HCT116 (cell line): ENCODE measurements at regions not wholly inside any gene's neighbourhood (a gene's known extent, or its start where the extent isn't known, plus 50 kb on each side); places are given as distances from the start of the nearest gene placed in this dataset.

ENCODE experiments used
- ATAC-seq: fragments of 200-7000 bp; cut with Tn5 transposase; 2 replicates; pipeline ENCODE4 v1.9.1; 2020; ENCODE audit warnings: mild to moderate bottlenecking, moderate library complexity
- BruUV-seq: library from RNA; stranded (reverse); fragments of 400-500 nt; replicated peaks from 2 replicates; lab custom pipeline; 2021; lab: Mats Ljungman, UMichigan
- CTCF ChIA-PET: fragments of 300-600 bp; sonication (Branson Sonifier 250); formaldehyde crosslinking; loops from one replicate; lab custom pipeline; 2021; ENCODE audit warnings: antibody characterized with exemption; lab: Charles Lee
- POLR2A ChIA-PET: fragments of 300-600, 350-600 bp; sonication (Branson Sonifier 250); formaldehyde crosslinking; loops from one replicate; lab custom pipeline; 2021; ENCODE audit warnings: antibody characterized with exemption; lab: Charles Lee
- RAD21 ChIA-PET, 2 experiments: fragments of 300-600 bp; sonication (Branson Sonifier 250); formaldehyde crosslinking; loops; one replicate each; lab custom pipeline; 2023; ENCODE audit warnings: low total read pairs in 2 of 2; ENCODE audit not compliant: uncharacterized antibody in 2 of 2, unreplicated experiment in 2 of 2, low non-redundant PET in 1 of 2; lab: Charles Lee
- DNase-seq: peaks from one replicate; pipeline ENCODE4 v3.0.0-alpha.2; 2010; ENCODE audit warnings: low read depth, low spot score
- H2AFZ ChIP-seq: fragments of 200-600 bp; shearing (Covaris generic), sonication (generic); 2 replicates; pipeline ENCODE4 v1.6.1; 2017; ENCODE audit warnings: low read depth, mixed run types, mixed read lengths, antibody characterized with exemption, low read length; ENCODE audit not compliant: poor library complexity, severe bottlenecking
- H3K27ac ChIP-seq: 2 replicates; pipeline ENCODE4 v1.5.1; 2012; ENCODE audit warnings: low read depth, low read length
- H3K27me3 ChIP-seq: fragments of 200-600 bp; sonication (generic); 2 replicates; pipeline ENCODE4 v1.6.1; 2016; ENCODE audit warnings: mixed run types, low read length, mixed read lengths; ENCODE audit not compliant: insufficient read depth
- H3K36me3 ChIP-seq, 2 experiments: fragments of 200-500 bp in 1 of 2; fragments of 200-600 bp in 1 of 2; sonication (Bioruptor generic) in 1 of 2; sonication (generic) in 1 of 2; 2 replicates each; pipeline versions ENCODE4 v1.5.1 to v1.6.1; 2014 to 2016; ENCODE audit warnings: low read length in 2 of 2, inconsistent platforms in 1 of 2, mixed read lengths in 1 of 2, mixed run types in 1 of 2; ENCODE audit not compliant: insufficient read depth in 2 of 2, control insufficient read depth in 1 of 2
- H3K4me1 ChIP-seq, 2 experiments: fragments of 200-600 bp in 1 of 2; sonication (generic) in 1 of 2; 2 replicates each; pipeline versions ENCODE4 v1.5.1 to v1.6.1; 2012 to 2017; ENCODE audit warnings: low read length in 2 of 2, inconsistent platforms in 1 of 2, mild to moderate bottlenecking in 1 of 2, mixed read lengths in 1 of 2, mixed run types in 1 of 2, moderate library complexity in 1 of 2; ENCODE audit not compliant: insufficient read depth in 2 of 2, control insufficient read depth in 1 of 2
- H3K4me2 ChIP-seq: fragments of 200-600 bp; sonication (generic); 2 replicates; pipeline ENCODE4 v1.6.1; 2017; ENCODE audit warnings: mixed run types, low read length, mixed read lengths
- H3K4me3 ChIP-seq, 2 experiments: fragments of 200-600 bp in 1 of 2; sonication (generic) in 1 of 2; replicated peaks in 1 of 2; 2 replicates each; pipeline ENCODE4 v1.5.1; 2011 to 2016; ENCODE audit warnings: low read length in 2 of 2, control low read depth in 1 of 2, low read depth in 1 of 2, mild to moderate bottlenecking in 1 of 2, mixed read lengths in 1 of 2, mixed run types in 1 of 2
- H3K79me2 ChIP-seq: fragments of 200-600 bp; sonication (generic); 2 replicates; pipeline ENCODE4 v1.6.1; 2017; ENCODE audit warnings: mild to moderate bottlenecking, mixed run types, low read length, moderate library complexity, mixed read lengths; ENCODE audit not compliant: insufficient read depth
- H3K9ac ChIP-seq: fragments of 200-600 bp; sonication (generic); 2 replicates; pipeline ENCODE4 v1.6.1; 2016; ENCODE audit warnings: low read length, mixed read lengths
- H3K9me2 ChIP-seq: fragments of 200-600 bp; sonication (generic), shearing (Covaris generic); 2 replicates; pipeline ENCODE4 v1.6.1; 2017; ENCODE audit warnings: mixed run types, mild to moderate bottlenecking, moderate library complexity; ENCODE audit not compliant: insufficient read depth
- H3K9me3 ChIP-seq, 2 experiments: fragments of 200-500 bp in 1 of 2; fragments of 200-600 bp in 1 of 2; sonication (Bioruptor generic) in 1 of 2; sonication (generic) in 1 of 2; 2 replicates each; pipeline ENCODE4 v1.6.1; 2014 to 2017; ENCODE audit warnings: low read length in 2 of 2, mixed read lengths in 2 of 2, inconsistent platforms in 1 of 2, low read depth in 1 of 2, mild to moderate bottlenecking in 1 of 2, mixed run types in 1 of 2, moderate library complexity in 1 of 2; ENCODE audit not compliant: control insufficient read depth in 1 of 2, insufficient read depth in 1 of 2
- H4K20me1 ChIP-seq: fragments of 200-600 bp; sonication (generic), shearing (Covaris generic); 2 replicates; pipeline ENCODE4 v1.6.1; 2017; ENCODE audit warnings: mixed run types, mild to moderate bottlenecking, moderate library complexity; ENCODE audit not compliant: insufficient read depth
- CEBPB ChIP-seq: IDR thresholded peaks from 2 replicates; pipeline ENCODE4 v1.6.1; 2012; ENCODE audit warnings: low read depth
- CTCF ChIP-seq, 3 experiments: fragments of 200-600 bp in 1 of 3; sonication (generic) in 1 of 3; IDR thresholded peaks in 2 of 3; conservative IDR thresholded peaks in 1 of 3; 2 replicates each; pipeline ENCODE4 v1.5.1; 2012 to 2017; ENCODE audit warnings: low read depth in 2 of 3, low read length in 2 of 3, antibody characterized with exemption in 1 of 3, borderline replicate concordance in 1 of 3, control low read depth in 1 of 3, mild to moderate bottlenecking in 1 of 3, mixed read lengths in 1 of 3, mixed run types in 1 of 3, moderate library complexity in 1 of 3; ENCODE audit not compliant: insufficient read depth in 1 of 3
- EGR1 ChIP-seq: IDR thresholded peaks from 2 replicates; pipeline ENCODE4 v1.6.1; 2012; ENCODE audit warnings: low read depth
- EZH2 ChIP-seq: fragments of 200-600 bp; sonication (generic); IDR thresholded peaks from 2 replicates; pipeline ENCODE4 v1.6.1; 2017; ENCODE audit warnings: antibody characterized with exemption, mixed run types
- EZH2phosphoT487 ChIP-seq: fragments of 200-600 bp; IDR thresholded peaks from 2 replicates; pipeline ENCODE4 v1.6.1; 2018; ENCODE audit warnings: antibody characterized with exemption, borderline replicate concordance
- FOSL1 ChIP-seq: IDR thresholded peaks from 2 replicates; pipeline ENCODE4 v1.6.1; 2012; ENCODE audit warnings: low read depth
- JUND ChIP-seq: IDR thresholded peaks from 2 replicates; pipeline ENCODE4 v1.6.1; 2012
- MAX ChIP-seq: IDR thresholded peaks from 2 replicates; pipeline ENCODE4 v1.6.1; 2012
- POLR2A ChIP-seq: IDR thresholded peaks from 2 replicates; pipeline ENCODE4 v1.7.0; 2011; ENCODE audit warnings: borderline replicate concordance; ENCODE audit not compliant: insufficient read depth, insufficient read length; ENCODE audit errors: extremely low read depth
- POLR2AphosphoS5 ChIP-seq: IDR thresholded peaks from 2 replicates; pipeline ENCODE4 v1.6.1; 2011; ENCODE audit warnings: mild to moderate bottlenecking, low read depth, low read length, moderate library complexity
- RAD21 ChIP-seq: IDR thresholded peaks from 2 replicates; pipeline ENCODE4 v1.6.1; 2012; ENCODE audit warnings: low read depth, mild to moderate bottlenecking
- SIN3A ChIP-seq: IDR thresholded peaks from 2 replicates; pipeline ENCODE4 v1.6.1; 2012; ENCODE audit warnings: low read depth
- SP1 ChIP-seq: IDR thresholded peaks from 2 replicates; pipeline ENCODE4 v1.6.1; 2012; ENCODE audit warnings: low read depth
- TCF7L2 ChIP-seq: IDR thresholded peaks from 2 replicates; pipeline ENCODE4 v1.7.0; 2011; ENCODE audit warnings: borderline replicate concordance, inconsistent platforms; ENCODE audit not compliant: insufficient read depth, insufficient read length; ENCODE audit errors: extremely low read depth
- YY1 ChIP-seq: IDR thresholded peaks from 2 replicates; pipeline ENCODE4 v1.6.1; 2011; ENCODE audit warnings: low read length, low read depth, moderate library complexity, mild to moderate bottlenecking; ENCODE audit not compliant: insufficient replicate concordance; ENCODE audit errors: extremely low read depth
- ZBTB33 ChIP-seq: IDR thresholded peaks from 2 replicates; pipeline ENCODE4 v1.6.1; 2011; ENCODE audit warnings: mild to moderate bottlenecking, low read length, moderate library complexity; ENCODE audit not compliant: insufficient replicate concordance; ENCODE audit errors: extremely low read depth
- ZFX ChIP-seq: fragments of 450-650 bp; IDR thresholded peaks from 2 replicates; pipeline ENCODE4 v1.6.1; 2017
- ZNF274 ChIP-seq: fragments of 200-500 bp; sonication (Bioruptor generic); IDR thresholded peaks from 2 replicates; pipeline ENCODE4 v1.6.1; 2014; ENCODE audit warnings: mild to moderate bottlenecking, low read depth, low read length, inconsistent platforms
- intact Hi-C: fragments of 100-400 bp; cut with micrococcal nuclease; formaldehyde crosslinking; loops from 2 replicates; pipeline ENCODE4 v1.10.0; 2022

GRCh38 chr12:107331912-107332311 is 238.6 kb upstream of the CRY1 start:
- H2AFZ ChIP-seq = no peak overlapping the region
- H3K4me3 ChIP-seq = no peak overlapping the region
- no peak overlapping the region for H3K27ac ChIP-seq
- no TSS peak for BruUV-seq
- no peak overlapping the region for H3K9ac ChIP-seq
- RAD21 ChIA-PET = no interaction called here
- H3K4me2 ChIP-seq = no peak overlapping the region
- H3K27me3 ChIP-seq = no peaks in the 10 kb centered on the region
- H3K79me2 ChIP-seq = no peaks in the 10 kb centered on the region; the same call in 1 of the 2 replicates
- H3K9me3 ChIP-seq = no peaks in the 10 kb centered on the region
- no peak for ATAC-seq
- H3K9me2 ChIP-seq = no peaks in the 10 kb centered on the region
- no peak for DNase-seq
- TF ChIP-seq SIN3A (no peak), FOSL1 (no peak), YY1 (no peak)
- H3K36me3 ChIP-seq = no peaks in the 10 kb centered on the region
- CTCF ChIA-PET = interaction anchor here (0.6 kb wide), 1 partner anchor 117 kb away, joined by 3 read pairs; no protein-coding TSS in a partner anchor
- intact Hi-C loops = no loop called here
- H4K20me1 ChIP-seq = no peaks in the 10 kb centered on the region
- H3K4me1 ChIP-seq = peaks cover 17 to 63% of the 10 kb centered on the region in 2 experiments
- POLR2A ChIA-PET = no interaction called here

- Histone ChIP-seq H3K4me3 (no peak overlapping the region), H3K9ac (no peak overlapping the region), H3K9me2 (no peaks in the 10 kb centered on the region), H4K20me1 (no peaks in the 10 kb centered on the region), H3K4me1 (peaks cover 13 to 63% of the 10 kb centered on the region in 2 experiments), H3K27me3 (no peaks in the 10 kb centered on the region), H3K27ac (no peak overlapping the region), H3K4me2 (no peak overlapping the region), H2AFZ (no peak overlapping the region), H3K79me2 (no peaks in the 10 kb centered on the region; the same call in 1 of the 2 replicates), H3K36me3 (no peaks in the 10 kb centered on the region), H3K9me3 (no peaks in the 10 kb centered on the region)
- no TSS peak for BruUV-seq
- no peak for DNase-seq
- intact Hi-C loops = no loop called here
- POLR2A ChIA-PET = no interaction called here
- no peak for ATAC-seq
- RAD21 ChIA-PET = no interaction called here
- CTCF ChIA-PET = no interaction called here
- TF ChIP-seq RAD21 (no peak), CTCF (IDR thresholded peaks at IDR 0.05 in 2 of 3, conservative IDR thresholded peaks at IDR 0.05 in 1 of 3; ENCODE audit: borderline replicate concordance in 1 of 3, insufficient read depth in 1 of 3, low read depth in 2 of 3, low read length in 2 of 3) (no peak), EZH2 (no peak), YY1 (no peak), ZNF274 (no peak), ZBTB33 (no peak), TCF7L2 (no peak), MAX (no peak), CEBPB (no peak), FOSL1 (no peak), POLR2AphosphoS5 (no peak), POLR2A (no peak), SIN3A (no peak), ZFX (no peak), EGR1 (no peak), JUND (no peak), EZH2phosphoT487 (no peak), SP1 (no peak)
Measured at GRCh38 chr12:107332743-107333142, 239.4 kb upstream of the CRY1 start.
